SK-N-SH (cell line): ENCODE measurements at regions not wholly inside any gene's neighbourhood (a gene's known extent, or its start where the extent isn't known, plus 50 kb on each side); places are given as distances from the start of the nearest gene placed in this dataset.

Experiments used
- CTCF ChIA-PET: fragments of 300-600, 350-600 bp; formaldehyde crosslinking; extraction: SDS; loops from one replicate; lab custom pipeline; 2021; lab: Yijun Ruan, JAX
- POLR2A ChIA-PET: fragments of 350-600 bp; sonication (Branson Sonifier 250); formaldehyde crosslinking; extraction: SDS; loops from one replicate; lab custom pipeline; 2020; ENCODE audit warnings: antibody characterized with exemption, inconsistent platforms; lab: Yijun Ruan, JAX
- DNase-seq: peaks from one replicate; pipeline ENCODE4 v3.0.0; 2012
- H2AFZ ChIP-seq: fragments of 200-600 bp; sonication (generic); 2 replicates; pipeline ENCODE4 v1.8.1; 2016; ENCODE audit warnings: antibody characterized with exemption, mild to moderate bottlenecking, low read depth
- H3F3A ChIP-seq: fragments of 200-600 bp; sonication (generic); replicated peaks from 2 replicates; pipeline ENCODE3; 2016; ENCODE audit warnings: antibody characterized with exemption, mild to moderate bottlenecking; ENCODE audit not compliant: insufficient read depth
- H3K27ac ChIP-seq, 2 experiments: fragments of 200-500 bp in 1 of 2; fragments of 200-600 bp in 1 of 2; sonication (Bioruptor generic) in 1 of 2; sonication (generic), shearing (Covaris generic) in 1 of 2; 2 replicates each; pipeline versions ENCODE4 v1.5.1 to v1.6.1; 2014 to 2016; ENCODE audit warnings: low read depth in 2 of 2, inconsistent platforms in 1 of 2, low read length in 1 of 2, mild to moderate bottlenecking in 1 of 2, mixed read lengths in 1 of 2
- H3K27me3 ChIP-seq: fragments of 200-600 bp; sonication (generic), shearing (Covaris generic); 2 replicates; pipeline ENCODE4 v1.6.1; 2016; ENCODE audit warnings: mixed run types; ENCODE audit not compliant: insufficient read depth
- H3K36me3 ChIP-seq, 2 experiments: fragments of 200-500 bp in 1 of 2; fragments of 200-600 bp in 1 of 2; sonication (Bioruptor generic) in 1 of 2; sonication (generic) in 1 of 2; replicated peaks in 1 of 2; 2 replicates each; pipeline versions ENCODE3 to v1.5.1; 2014 to 2016; ENCODE audit warnings: low read length in 1 of 2, mild to moderate bottlenecking in 1 of 2; ENCODE audit not compliant: insufficient read depth in 2 of 2, control insufficient read depth in 1 of 2
- H3K4me1 ChIP-seq, 2 experiments: fragments of 200-500 bp in 1 of 2; fragments of 200-600 bp in 1 of 2; sonication (Bioruptor generic) in 1 of 2; sonication (generic), shearing (Covaris generic) in 1 of 2; 2 replicates each; pipeline versions ENCODE4 v1.5.1 to v1.6.1; 2014 to 2016; ENCODE audit warnings: low read depth in 1 of 2, low read length in 1 of 2, mixed run types in 1 of 2; ENCODE audit not compliant: insufficient read depth in 2 of 2, control insufficient read depth in 1 of 2
- H3K4me2 ChIP-seq: fragments of 200-600 bp; sonication (generic), shearing (Covaris generic); 2 replicates; pipeline ENCODE4 v1.6.1; 2017; ENCODE audit warnings: mixed run types
- H3K4me3 ChIP-seq, 2 experiments: fragments of 200-500 bp in 1 of 2; fragments of 200-600 bp in 1 of 2; sonication (Bioruptor generic) in 1 of 2; sonication (generic), shearing (Covaris generic) in 1 of 2; 2 replicates each; pipeline versions ENCODE4 v1.5.1 to v1.8.1; 2014 to 2016; ENCODE audit warnings: low read depth in 2 of 2, inconsistent platforms in 1 of 2, low read length in 1 of 2, mild to moderate bottlenecking in 1 of 2, mixed read lengths in 1 of 2, moderate library complexity in 1 of 2
- H3K79me2 ChIP-seq: fragments of 200-600 bp; sonication (generic); 2 replicates; pipeline ENCODE4 v1.8.1; 2017; ENCODE audit warnings: mild to moderate bottlenecking; ENCODE audit not compliant: insufficient read depth
- H3K9ac ChIP-seq: fragments of 200-600 bp; sonication (generic); 2 replicates; pipeline ENCODE4 v1.6.1; 2017; ENCODE audit warnings: mixed run types
- H3K9me2 ChIP-seq: fragments of 200-600 bp; sonication (generic); 2 replicates; pipeline ENCODE4 v1.6.1; 2017; ENCODE audit warnings: mixed run types
- H3K9me3 ChIP-seq: fragments of 200-600 bp; sonication (generic); 2 replicates; pipeline ENCODE4 v1.6.1; 2017; ENCODE audit warnings: mixed run types, mild to moderate bottlenecking, moderate library complexity
- H4K20me1 ChIP-seq: fragments of 200-600 bp; sonication (generic); 2 replicates; pipeline ENCODE4 v1.6.1; 2017; ENCODE audit warnings: mild to moderate bottlenecking, mixed run types; ENCODE audit not compliant: insufficient read depth
- CHD2 ChIP-seq: fragments of 150-350 bp; IDR thresholded peaks from 2 replicates; pipeline ENCODE4 v1.6.1; 2018; ENCODE audit warnings: low read length; ENCODE audit not compliant: partially characterized antibody
- ELF1 ChIP-seq: IDR thresholded peaks from 2 replicates; pipeline ENCODE4 v1.4.0; 2012
- FOXJ3 ChIP-seq: sonication (generic); formaldehyde crosslinking; IDR thresholded peaks from 2 replicates; pipeline ENCODE4 v1.5.1; 2020; ENCODE audit warnings: mild to moderate bottlenecking, missing genetic modification reagents
- JUND ChIP-seq: IDR thresholded peaks from 2 replicates; pipeline ENCODE4 v1.4.0; 2012
- MEF2A ChIP-seq: IDR thresholded peaks from 2 replicates; pipeline ENCODE4 v1.4.0; 2012; ENCODE audit warnings: low read depth, borderline replicate concordance
- MXI1 ChIP-seq: IDR thresholded peaks from 2 replicates; pipeline ENCODE4 v1.6.1; 2012; ENCODE audit warnings: mild to moderate bottlenecking, low read depth, low read length, improper control_type of control experiment
- NFIC ChIP-seq: IDR thresholded peaks from 2 replicates; pipeline ENCODE4 v1.4.0; 2012; ENCODE audit warnings: borderline replicate concordance
- NRF1 ChIP-seq: IDR thresholded peaks from 2 replicates; pipeline ENCODE4 v1.6.1; 2012; ENCODE audit warnings: low read depth, mild to moderate bottlenecking, low read length
- RFX5 ChIP-seq: IDR thresholded peaks from 2 replicates; pipeline ENCODE4 v1.6.1; 2012; ENCODE audit warnings: mild to moderate bottlenecking, improper control_type of control experiment, low read length
- RXRA ChIP-seq: IDR thresholded peaks from 2 replicates; pipeline ENCODE4 v1.4.0; 2012; ENCODE audit warnings: low read depth, mild to moderate bottlenecking, borderline replicate concordance
- SIN3A ChIP-seq: IDR thresholded peaks from 2 replicates; pipeline ENCODE4 v1.6.1; 2012; ENCODE audit warnings: low read depth, mild to moderate bottlenecking, low read length, moderate library complexity, borderline replicate concordance
- SMC3 ChIP-seq: IDR thresholded peaks from 2 replicates; pipeline ENCODE4 v1.6.1; 2012; ENCODE audit warnings: low read depth, low read length, improper control_type of control experiment
- TCF12 ChIP-seq: IDR thresholded peaks from 2 replicates; pipeline ENCODE4 v1.4.0; 2012
- USF2 ChIP-seq: fragments of 150-350 bp; IDR thresholded peaks from 2 replicates; pipeline ENCODE4 v1.6.1; 2017; ENCODE audit warnings: antibody characterized with exemption, low read length, low read depth, borderline replicate concordance
- WGBS: methylation state at CpG from one replicate; pipeline ENCODE4 v1.1.6; 2017; ENCODE audit warnings: low lambda C conversion rate; 5-methylcytosine and 5-hydroxymethylcytosine counted together

DNA sequence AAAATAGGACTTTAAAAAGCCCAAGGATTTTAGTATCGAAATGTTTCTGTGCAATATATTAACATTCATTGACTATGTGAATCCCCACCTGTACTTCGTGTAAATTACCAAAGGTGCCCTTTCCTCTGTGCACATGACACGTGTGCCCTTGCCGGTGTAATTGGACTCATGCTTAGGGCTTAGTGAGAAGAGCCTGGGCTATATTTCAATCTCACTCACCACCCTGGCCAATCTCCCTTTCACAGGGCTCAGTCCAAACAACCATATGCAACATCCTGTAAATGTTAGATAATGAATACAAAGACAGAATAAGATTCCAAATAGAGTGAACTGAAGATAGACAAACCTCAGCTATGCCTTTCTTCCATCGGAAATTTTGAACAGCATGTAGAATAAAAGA is 564.3 kb downstream of the USP25 start:
- no peak overlapping the region for H3K27ac ChIP-seq
- no peak overlapping the region for H2AFZ ChIP-seq
- H3K36me3 ChIP-seq: no peaks in the 10 kb centered on the region
- DNase-seq: no peak
- no peak overlapping the region for H3K9ac ChIP-seq
- POLR2A ChIA-PET: no interaction called here
- no peaks in the 10 kb centered on the region for H3K79me2 ChIP-seq
- H3K9me2 ChIP-seq: no peaks in the 10 kb centered on the region
- no peaks in the 10 kb centered on the region for H3K4me1 ChIP-seq
- CTCF ChIA-PET: no interaction called here
- H4K20me1 ChIP-seq: no peaks in the 10 kb centered on the region
- no peaks in the 10 kb centered on the region for H3K9me3 ChIP-seq
- H3F3A ChIP-seq: no peaks in the 10 kb centered on the region
- TF ChIP-seq NFIC (no peak), RFX5 (no peak), JUND (no peak), ELF1 (no peak), NRF1 (no peak), CHD2 (no peak), USF2 (no peak), RXRA (no peak), TCF12 (no peak), SIN3A (no peak), MXI1 (no peak), MEF2A (no peak)
- TF ChIP-seq, all 33 proteins: peak for 0
- Histone ChIP-seq H3K4me3 (no peak overlapping the region), H3K27me3 (no peaks in the 10 kb centered on the region), H3K4me2 (no peak overlapping the region)
- 59% methylated on average over 5 of the region's 5 CpGs for WGBS

- Histone ChIP-seq H3K27me3 (no peaks in the 10 kb centered on the region), H3K9ac (no peak overlapping the region), H3K79me2 (no peaks in the 10 kb centered on the region), H4K20me1 (no peaks in the 10 kb centered on the region), H3K4me1 (no peaks in the 10 kb centered on the region; a peak in 1 of 4 replicates)
- TF ChIP-seq SMC3: no peak
- no peak for TF ChIP-seq RFX5
- TF ChIP-seq FOXJ3 (CRISPR knock-in tag): no peak
- TF ChIP-seq, all 33 proteins: peak for 0
- H3K4me3 ChIP-seq: no peak overlapping the region
- ChIA-PET POLR2A (no interaction called here), CTCF (no interaction called here)
- H2AFZ ChIP-seq: no peak overlapping the region
- H3K4me2 ChIP-seq: no peak overlapping the region
- no peaks in the 10 kb centered on the region for H3F3A ChIP-seq
- H3K27ac ChIP-seq: no peak overlapping the region
- H3K9me2 ChIP-seq: no peaks in the 10 kb centered on the region
- WGBS: 47% methylated on average over 4 of the region's 4 CpGs
- H3K9me3 ChIP-seq: no peaks in the 10 kb centered on the region
- H3K36me3 ChIP-seq: no peaks in the 10 kb centered on the region
- DNase-seq: no peak
Measured at GRCh38 chr21:16302851-16303282, 573.1 kb downstream of the USP25 start.
